ENCODE measurements at regions not wholly inside any gene's neighbourhood (a gene's known extent, or its start where the extent isn't known, plus 50 kb on each side); places are given as distances from the start of the nearest gene placed in this dataset.

DNA sequence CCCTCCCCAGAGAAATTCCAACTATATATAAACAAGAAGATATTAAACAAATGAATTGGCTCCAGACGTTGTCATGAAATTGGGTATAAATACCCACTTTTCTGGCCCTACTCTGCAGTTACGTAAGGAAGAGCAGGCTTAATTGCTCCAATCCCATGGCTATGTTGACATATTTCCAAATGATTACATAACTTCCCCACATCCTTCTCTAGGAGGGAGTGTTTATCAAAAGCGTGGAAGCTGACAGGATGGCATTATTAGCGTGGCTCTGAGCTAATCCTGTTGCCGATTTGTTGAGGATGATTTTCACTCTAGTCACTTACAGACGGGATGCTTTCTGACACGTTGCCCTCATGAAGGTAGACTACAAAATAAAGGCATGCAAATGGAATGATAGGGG lies 347.5 kb upstream of the TMCO5A start:
- TF ChIP-seq POLR2A (IDR thresholded peaks at IDR 0.05; ENCODE audit: low read depth, low read length) (no peak), POLR2AphosphoS5 (IDR thresholded peaks at IDR 0.05; ENCODE audit: low read depth, low read length) (no peak), TAF1 (IDR thresholded peaks at IDR 0.05; ENCODE audit: borderline replicate concordance, low read depth, low read length) (no peak)
